ENCODE measurements at regions not wholly inside any gene's neighbourhood (a gene's known extent, or its start where the extent isn't known, plus 50 kb on each side); places are given as distances from the start of the nearest gene placed in this dataset.
"Not testable (repeated sequence)": the region's sequence is repeated elsewhere in the genome, so short reads cannot be mapped to it uniquely, and the experiment has no call there.

- no peak overlapping the region for H3K27ac Mint-ChIP-seq
- no peak overlapping the region for H3K4me3 Mint-ChIP-seq
- H3K9me3 Mint-ChIP-seq = no peaks in the 10 kb centered on the region
- H3K36me3 Mint-ChIP-seq (ENCODE audit: low read depth) = no peaks in the 10 kb centered on the region
- peak; percentile 59 for DNase-seq
- peaks cover 5% of the 10 kb centered on the region for H3K27me3 Mint-ChIP-seq
- H3K4me1 Mint-ChIP-seq (ENCODE audit: low read depth) = peaks cover 1% of the 10 kb centered on the region
Measured at GRCh38 chr18:42298759-42299675, 344.0 kb downstream of the PIK3C3 start.

DNA sequence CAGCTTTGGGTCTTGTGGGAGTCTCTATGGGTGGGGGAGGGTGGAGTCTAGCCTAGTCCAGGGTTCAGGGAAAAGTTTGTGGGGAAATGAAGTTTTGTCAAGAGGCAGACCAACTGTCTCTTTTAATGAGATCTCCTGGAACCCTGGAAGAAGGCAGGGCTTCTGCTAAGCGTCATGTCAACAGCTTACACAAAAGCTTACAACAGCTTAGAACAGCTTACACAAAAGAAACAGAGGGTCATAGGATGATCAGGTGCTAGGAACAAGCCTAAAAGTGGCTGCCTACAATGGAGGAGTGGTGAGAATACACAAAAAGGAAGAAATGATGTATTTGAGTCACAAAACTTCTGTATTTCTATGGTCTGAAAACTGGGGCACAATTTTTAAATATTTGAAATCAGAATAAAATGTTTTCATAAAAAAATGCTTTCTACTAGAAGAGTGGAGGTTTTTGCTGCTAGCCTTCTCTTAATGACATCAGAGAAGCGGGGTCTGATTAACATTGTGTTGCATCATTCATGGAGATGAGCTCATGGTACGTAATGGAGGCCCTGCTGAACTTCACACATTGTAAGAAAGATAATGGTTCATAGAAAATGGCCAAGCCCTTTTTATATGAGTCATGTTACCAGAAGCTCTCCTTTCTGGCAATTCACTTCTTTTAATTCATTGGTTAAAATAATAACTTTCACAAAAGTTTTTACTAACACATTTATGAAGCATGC is 351.0 kb downstream of the PIK3C3 start:
- no peak for DNase-seq
- Mint-ChIP-seq H3K4me1 (ENCODE audit: low read depth) (no peaks in the 10 kb centered on the region), H3K4me3 (no peak overlapping the region), H3K9me3 (no peaks in the 10 kb centered on the region), H3K36me3 (ENCODE audit: low read depth) (no peaks in the 10 kb centered on the region), H3K27me3 (no peaks in the 10 kb centered on the region), H3K27ac (no peak overlapping the region)

GRCh38 chr18:42306594-42306980 is 351.6 kb downstream of the PIK3C3 start:
- no peaks in the 10 kb centered on the region for H3K36me3 Mint-ChIP-seq (ENCODE audit: low read depth)
- H3K4me3 Mint-ChIP-seq = no peak overlapping the region
- H3K9me3 Mint-ChIP-seq = no peaks in the 10 kb centered on the region
- H3K4me1 Mint-ChIP-seq (ENCODE audit: low read depth) = no peaks in the 10 kb centered on the region
- H3K27ac Mint-ChIP-seq = no peak overlapping the region
- DNase-seq = no peak
- no peaks in the 10 kb centered on the region for H3K27me3 Mint-ChIP-seq

DNA sequence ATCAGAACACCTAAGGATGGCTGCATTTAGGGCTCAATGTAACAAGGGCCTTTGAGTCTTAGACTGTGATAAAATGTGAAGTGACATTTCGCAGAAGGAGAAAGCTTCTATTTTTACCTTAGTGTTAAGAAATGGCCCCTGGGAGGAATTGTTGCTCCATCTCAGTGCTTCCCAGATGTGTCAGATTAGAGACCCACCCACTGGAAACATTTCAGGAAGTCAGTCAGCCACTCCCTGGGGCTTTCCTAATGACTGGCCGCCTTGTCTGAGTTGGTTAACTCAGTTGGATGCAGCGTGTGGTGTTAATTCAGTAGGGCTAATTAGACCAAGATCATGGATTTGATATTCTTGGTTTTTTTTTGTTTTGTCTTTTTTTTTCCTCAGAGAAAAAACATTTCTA is 355.9 kb downstream of the PIK3C3 start:
- DNase-seq = no peak
- H3K9me3 Mint-ChIP-seq = no peaks in the 10 kb centered on the region

GRCh38 chr18:42326752-42327151 is 371.7 kb downstream of the PIK3C3 start:
- H3K27me3 Mint-ChIP-seq = no peaks in the 10 kb centered on the region
- no peaks in the 10 kb centered on the region for H3K4me1 Mint-ChIP-seq (ENCODE audit: low read depth)
- no peak overlapping the region for H3K27ac Mint-ChIP-seq
- DNase-seq = no peak
- H3K36me3 Mint-ChIP-seq (ENCODE audit: low read depth) = no peaks in the 10 kb centered on the region
- H3K4me3 Mint-ChIP-seq = no peak overlapping the region
- peaks cover 5% of the 10 kb centered on the region for H3K9me3 Mint-ChIP-seq

More for the DNA sequence above, 355.9 kb downstream of the PIK3C3 start:
- Mint-ChIP-seq H3K27me3 (no peaks in the 10 kb centered on the region), H3K4me1 (ENCODE audit: low read depth) (no peaks in the 10 kb centered on the region), H3K36me3 (ENCODE audit: low read depth) (no peaks in the 10 kb centered on the region), H3K27ac (no peak overlapping the region), H3K4me3 (no peak overlapping the region)

DNA sequence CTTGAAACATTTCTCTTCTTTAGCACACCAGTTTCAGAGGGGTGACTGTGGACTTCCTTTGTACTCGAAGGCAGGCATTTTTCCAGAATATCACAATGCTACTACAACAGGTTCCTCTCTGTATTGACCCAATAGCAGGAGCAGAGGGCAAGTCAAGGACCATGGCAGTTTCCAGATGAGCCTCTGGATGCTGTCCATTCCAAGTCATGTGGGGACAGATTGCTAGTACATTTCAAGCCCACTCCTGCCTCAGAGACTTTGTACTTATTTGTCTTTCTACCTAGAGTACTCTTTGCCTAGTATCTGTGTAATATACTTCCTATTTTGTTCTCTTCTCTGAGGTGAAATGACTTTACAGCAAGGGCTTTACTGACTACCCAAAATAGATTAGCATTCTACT is 373.9 kb downstream of the PIK3C3 start:
- DNase-seq = no peak
- no peak overlapping the region for H3K4me3 Mint-ChIP-seq
- no peaks in the 10 kb centered on the region for H3K27me3 Mint-ChIP-seq
- no peaks in the 10 kb centered on the region for H3K4me1 Mint-ChIP-seq (ENCODE audit: low read depth)
- H3K36me3 Mint-ChIP-seq (ENCODE audit: low read depth) = no peaks in the 10 kb centered on the region
- no peak overlapping the region for H3K27ac Mint-ChIP-seq
- peaks cover 5% of the 10 kb centered on the region for H3K9me3 Mint-ChIP-seq

DNA sequence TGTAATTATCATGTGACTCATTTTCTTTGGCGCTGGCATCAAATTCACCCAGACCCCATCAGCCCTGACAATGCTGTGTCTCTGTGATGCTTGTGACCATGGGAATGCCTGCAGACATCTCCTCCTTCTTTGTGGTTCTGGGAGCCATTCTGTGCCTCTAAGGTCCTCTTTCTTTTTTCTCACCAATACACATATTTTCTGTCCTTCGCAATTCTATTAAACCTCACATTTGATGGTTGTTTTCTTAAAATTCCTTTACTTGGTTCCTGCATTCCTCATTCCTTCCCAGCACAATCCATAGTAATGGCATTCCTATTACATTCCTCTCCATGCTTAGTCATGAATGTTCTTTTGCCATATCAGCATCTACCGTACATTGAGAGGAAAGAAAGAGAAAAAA is 375.3 kb downstream of the PIK3C3 start:
- H3K27ac Mint-ChIP-seq = no peak overlapping the region
- no peaks in the 10 kb centered on the region for H3K4me1 Mint-ChIP-seq (ENCODE audit: low read depth)
- peaks cover 3% of the 10 kb centered on the region for H3K9me3 Mint-ChIP-seq
- no peaks in the 10 kb centered on the region for H3K36me3 Mint-ChIP-seq (ENCODE audit: low read depth)
- H3K4me3 Mint-ChIP-seq = no peak overlapping the region
- H3K27me3 Mint-ChIP-seq = no peaks in the 10 kb centered on the region
- DNase-seq = no peak

GRCh38 chr18:42333558-42333957 is 378.5 kb downstream of the PIK3C3 start:
- no peak overlapping the region for H3K27ac Mint-ChIP-seq
- peaks cover 10% of the 10 kb centered on the region for H3K9me3 Mint-ChIP-seq
- DNase-seq = no peak
- no peaks in the 10 kb centered on the region for H3K4me1 Mint-ChIP-seq (ENCODE audit: low read depth)
- H3K4me3 Mint-ChIP-seq = no peak overlapping the region
- no peaks in the 10 kb centered on the region for H3K27me3 Mint-ChIP-seq
- no peaks in the 10 kb centered on the region for H3K36me3 Mint-ChIP-seq (ENCODE audit: low read depth)

DNA sequence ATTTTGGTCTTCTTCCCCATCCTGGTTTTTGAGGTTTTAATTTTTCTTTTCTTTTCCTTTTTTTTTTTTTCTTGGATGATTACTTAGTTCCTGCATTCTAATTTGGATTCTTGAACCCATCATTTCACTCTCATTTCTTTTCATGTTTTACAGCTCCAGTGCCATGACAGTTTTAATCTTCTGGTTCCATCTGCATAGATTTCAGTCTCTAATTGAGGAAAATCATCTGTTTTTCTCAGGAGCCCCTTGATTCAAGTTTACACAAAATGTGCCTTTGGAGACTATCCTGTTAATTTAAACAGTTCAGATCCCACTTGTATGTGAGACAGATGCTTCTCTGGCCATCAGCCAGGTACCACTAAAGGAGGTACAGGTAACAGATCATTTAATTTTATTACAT is 379.9 kb downstream of the PIK3C3 start:
- peaks cover 10% of the 10 kb centered on the region for H3K9me3 Mint-ChIP-seq
- H3K4me3 Mint-ChIP-seq = no peak overlapping the region
- DNase-seq = no peak
- no peaks in the 10 kb centered on the region for H3K27me3 Mint-ChIP-seq
- no peaks in the 10 kb centered on the region for H3K36me3 Mint-ChIP-seq (ENCODE audit: low read depth)
- no peaks in the 10 kb centered on the region for H3K4me1 Mint-ChIP-seq (ENCODE audit: low read depth)
- no peak overlapping the region for H3K27ac Mint-ChIP-seq

GRCh38 chr18:42336139-42336538 is 381.1 kb downstream of the PIK3C3 start:
- H3K4me1 Mint-ChIP-seq (ENCODE audit: low read depth) = no peaks in the 10 kb centered on the region
- DNase-seq = no peak
- no peak overlapping the region for H3K27ac Mint-ChIP-seq
- no peaks in the 10 kb centered on the region for H3K27me3 Mint-ChIP-seq
- H3K4me3 Mint-ChIP-seq = no peak overlapping the region
- H3K9me3 Mint-ChIP-seq = peaks cover 10% of the 10 kb centered on the region
- no peaks in the 10 kb centered on the region for H3K36me3 Mint-ChIP-seq (ENCODE audit: low read depth)

DNA sequence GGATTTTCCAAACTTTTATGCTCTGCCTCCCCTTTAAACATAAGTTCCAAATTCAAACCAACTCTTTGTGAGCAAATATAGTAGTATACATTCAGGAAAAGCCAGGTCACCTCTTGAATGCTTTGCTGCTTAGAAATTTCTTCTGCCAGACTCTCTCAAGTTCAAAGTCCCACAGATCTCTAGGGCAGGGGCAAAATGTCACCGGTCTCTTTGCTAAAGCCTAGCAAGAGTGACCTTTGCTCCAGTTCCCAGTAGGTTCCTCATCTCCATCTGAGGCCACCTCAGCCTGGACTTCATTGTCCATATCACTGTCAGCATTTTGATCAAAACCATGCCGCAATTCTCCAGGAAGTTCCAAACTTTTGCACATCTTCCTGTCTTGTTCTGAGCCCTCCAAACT is 382.3 kb downstream of the PIK3C3 start:
- not testable (repeated sequence) for H3K4me1 Mint-ChIP-seq (ENCODE audit: low read depth); H3K36me3 Mint-ChIP-seq (ENCODE audit: low read depth); DNase-seq; H3K27me3 Mint-ChIP-seq; H3K27ac Mint-ChIP-seq; H3K4me3 Mint-ChIP-seq
- peaks cover 10% of the 10 kb centered on the region for H3K9me3 Mint-ChIP-seq

- H3K4me3 Mint-ChIP-seq = no peak overlapping the region
- no peaks in the 10 kb centered on the region for H3K4me1 Mint-ChIP-seq (ENCODE audit: low read depth)
- no peak overlapping the region for H3K27ac Mint-ChIP-seq
- H3K36me3 Mint-ChIP-seq (ENCODE audit: low read depth) = no peaks in the 10 kb centered on the region
- H3K9me3 Mint-ChIP-seq = peaks cover 10% of the 10 kb centered on the region
- H3K27me3 Mint-ChIP-seq = no peaks in the 10 kb centered on the region
- no peak for DNase-seq
Measured at GRCh38 chr18:42338683-42339082, 383.6 kb downstream of the PIK3C3 start.

DNA sequence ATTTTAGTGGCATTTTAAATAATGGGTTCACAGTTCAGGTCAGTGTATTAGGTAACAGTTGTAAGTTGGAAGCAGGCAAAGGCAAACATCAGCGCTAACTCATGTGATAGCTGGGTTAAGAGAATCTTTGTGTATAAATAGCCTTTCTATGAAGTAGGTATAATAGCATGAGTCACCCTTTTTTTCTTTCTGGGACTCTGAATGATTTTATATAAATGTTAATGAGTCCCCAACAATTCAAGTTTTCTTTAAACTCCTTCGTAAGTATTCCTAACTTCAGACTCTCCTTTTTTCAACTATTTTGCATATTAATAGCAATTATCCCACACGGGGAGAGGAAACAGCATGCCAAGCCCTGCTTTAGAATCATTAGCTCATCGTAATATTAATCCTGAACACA is 384.3 kb downstream of the PIK3C3 start:
- Mint-ChIP-seq H3K27me3 (no peaks in the 10 kb centered on the region), H3K36me3 (ENCODE audit: low read depth) (no peaks in the 10 kb centered on the region), H3K4me1 (ENCODE audit: low read depth) (no peaks in the 10 kb centered on the region), H3K27ac (no peak overlapping the region), H3K4me3 (no peak overlapping the region), H3K9me3 (peaks cover 10% of the 10 kb centered on the region)
- no peak for DNase-seq

DNA sequence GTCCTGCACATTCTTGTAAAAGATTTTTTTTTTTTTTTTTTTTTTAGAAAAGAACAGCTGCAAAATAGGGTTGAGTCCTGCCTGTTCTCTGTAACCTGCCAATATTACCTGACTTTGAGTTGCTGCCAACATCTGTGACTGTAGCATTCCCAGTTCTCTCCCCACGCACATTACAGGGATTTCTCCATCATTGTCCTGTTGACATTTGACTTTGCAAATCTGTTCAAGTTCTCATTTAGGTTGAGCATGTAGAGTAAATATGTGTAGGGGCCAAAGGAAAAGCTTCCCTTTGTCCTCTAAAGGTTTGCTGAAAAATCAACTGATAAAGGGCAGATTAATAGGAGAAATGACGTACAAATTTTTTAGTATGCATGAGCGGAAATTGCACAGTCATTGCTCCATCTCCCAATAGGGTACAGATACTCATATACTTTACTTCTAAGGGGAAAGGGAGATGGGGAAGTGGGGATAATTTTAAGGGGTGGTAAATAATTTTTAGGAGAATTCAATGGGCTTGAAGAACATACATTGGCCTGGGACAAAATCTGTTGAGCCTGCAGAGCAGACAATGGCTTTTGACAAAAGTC is 385.5 kb downstream of the PIK3C3 start:
- Mint-ChIP-seq H3K27me3 (no peaks in the 10 kb centered on the region), H3K27ac (no peak overlapping the region), H3K36me3 (ENCODE audit: low read depth) (no peaks in the 10 kb centered on the region), H3K4me3 (no peak overlapping the region), H3K9me3 (peaks cover 10% of the 10 kb centered on the region), H3K4me1 (ENCODE audit: low read depth) (no peaks in the 10 kb centered on the region)
- no peak for DNase-seq

GRCh38 chr18:42341423-42341822 is 386.4 kb downstream of the PIK3C3 start:
- no peak for DNase-seq
- no peaks in the 10 kb centered on the region for H3K27me3 Mint-ChIP-seq
- peaks cover 10% of the 10 kb centered on the region for H3K9me3 Mint-ChIP-seq
- no peaks in the 10 kb centered on the region for H3K4me1 Mint-ChIP-seq (ENCODE audit: low read depth)
- no peak overlapping the region for H3K4me3 Mint-ChIP-seq
- H3K36me3 Mint-ChIP-seq (ENCODE audit: low read depth) = no peaks in the 10 kb centered on the region
- no peak overlapping the region for H3K27ac Mint-ChIP-seq

Measured in activated T-cell treated with anti-CD3 and anti-CD28 coated beads, Interleukin-2, amount 50 U/mL, for 24 hours (primary cell).